Tibial artery (tissue), 4 donors: ENCODE measurements at regions not wholly inside any gene's neighbourhood (a gene's known extent, or its start where the extent isn't known, plus 50 kb on each side); places are given as distances from the start of the nearest gene placed in this dataset.
"Not testable (repeated sequence)": the region's sequence is repeated elsewhere in the genome, so short reads cannot be mapped to it uniquely, and the experiment has no call there.

Experiments
- DNase-seq, 2 donors: peaks; one replicate each; pipeline ENCODE4 v3.0.0-alpha.2; 2019
- H3K27ac ChIP-seq, 2 donors: fragments of 200-600 bp; sonication (generic) in 1 of 2; 1 replicate in 1 of 2; 2 replicates in 1 of 2; pipeline ENCODE4 v1.5.1; 2018 to 2019; ENCODE audit warnings: mild to moderate bottlenecking in 1 of 2
- H3K27me3 ChIP-seq, 2 donors: fragments of 200-600 bp; sonication (generic) in 1 of 2; one replicate each; pipeline versions ENCODE4 v1.5.1 to v1.6.0; 2016 to 2019
- H3K36me3 ChIP-seq, 3 donors: fragments of 200-600 bp; sonication (generic) in 2 of 3; one replicate each; pipeline ENCODE4 v1.5.1; 2016 to 2019; ENCODE audit warnings: mild to moderate bottlenecking in 2 of 3
- H3K4me1 ChIP-seq, 4 donors: fragments of 200-600 bp; sonication (generic) in 2 of 4; 1 replicate in 3 of 4; 2 replicates in 1 of 4; pipeline ENCODE4 v1.5.1; 2016 to 2019
- H3K4me3 ChIP-seq, 2 donors: fragments of 200-600 bp; sonication (generic) in 1 of 2; 1 replicate in 1 of 2; 2 replicates in 1 of 2; pipeline ENCODE4 v1.5.1; 2018 to 2019; ENCODE audit warnings: mild to moderate bottlenecking in 2 of 2
- H3K9me3 ChIP-seq, 3 donors: fragments of 200-600 bp; sonication (generic) in 1 of 3; one replicate each; pipeline ENCODE4 v1.5.1; 2016 to 2019
- CTCF ChIP-seq, 2 experiments: fragments of 200-600 bp in 1 of 2; fragments of 450-650 bp in 1 of 2; IDR thresholded peaks; one replicate each; pipeline ENCODE4 v1.5.1; 2017 to 2019; ENCODE audit warnings: antibody characterized with exemption in 2 of 2, mild to moderate bottlenecking in 1 of 2, moderate library complexity in 1 of 2
- intact Hi-C: fragments of 100-400 bp; cut with DNase I; formaldehyde crosslinking; loops from one replicate; pipeline ENCODE4 v1.15.0; 2023; ENCODE audit warnings: low total_unique reads

- H3K27me3 ChIP-seq: peaks cover 0 to 2% of the 10 kb centered on the region in 2 donors
Observed at GRCh38 chr16:13727943-13728342, 192.0 kb upstream of the ERCC4 start.

GRCh38 chr16:13733561-13733960 is 186.4 kb upstream of the ERCC4 start:
- DNase-seq: no peak
- TF ChIP-seq CTCF (IDR thresholded peaks at IDR 0.05): no peak
- intact Hi-C loops: no loop called here
- H3K9me3 ChIP-seq: no peaks in the 10 kb centered on the region
- no peaks in the 10 kb centered on the region for H3K4me1 ChIP-seq
- H3K27me3 ChIP-seq: peaks cover 0 to 2% of the 10 kb centered on the region in 2 donors
- H3K4me3 ChIP-seq: no peak overlapping the region
- H3K27ac ChIP-seq: no peak overlapping the region
- no peaks in the 10 kb centered on the region for H3K36me3 ChIP-seq

More at GRCh38 chr16:13727943-13728342, 192.0 kb upstream of the ERCC4 start:
- peaks cover 0 to 9% (median 0%) of the 10 kb centered on the region in 3 donors for H3K9me3 ChIP-seq
- no peak overlapping the region for H3K4me3 ChIP-seq
- intact Hi-C loops: no loop called here
- no peaks in the 10 kb centered on the region for H3K4me1 ChIP-seq
- no peaks in the 10 kb centered on the region for H3K36me3 ChIP-seq
- TF ChIP-seq CTCF (IDR thresholded peaks at IDR 0.05): no peak
- DNase-seq: no peak
- no peak overlapping the region for H3K27ac ChIP-seq

- H3K36me3 ChIP-seq, H3K4me1 ChIP-seq, H3K9me3 ChIP-seq, H3K4me3 ChIP-seq, intact Hi-C loops, H3K27ac ChIP-seq, H3K27me3 ChIP-seq, DNase-seq: not testable (repeated sequence)
- TF ChIP-seq CTCF (IDR thresholded peaks at IDR 0.05): peak in 1 of 2 experiments; percentile 7
Observed at GRCh38 chr16:13739621-13740373, 180.2 kb upstream of the ERCC4 start.

GRCh38 chr16:13742928-13743327 is 177.0 kb upstream of the ERCC4 start:
- no peak for DNase-seq
- Histone ChIP-seq H3K4me3 (no peak overlapping the region), H3K4me1 (no peaks in the 10 kb centered on the region), H3K27me3 (no peaks in the 10 kb centered on the region), H3K36me3 (no peaks in the 10 kb centered on the region), H3K27ac (no peak overlapping the region), H3K9me3 (peaks cover 0 to 6% (median 0%) of the 10 kb centered on the region in 3 donors)
- intact Hi-C loops: no loop called here
- TF ChIP-seq CTCF (IDR thresholded peaks at IDR 0.05): no peak

- Histone ChIP-seq H3K36me3 (no peaks in the 10 kb centered on the region), H3K27ac (no peak overlapping the region), H3K27me3 (no peaks in the 10 kb centered on the region), H3K4me1 (no peaks in the 10 kb centered on the region), H3K4me3 (no peak overlapping the region), H3K9me3 (peaks cover 0 to 6% (median 0%) of the 10 kb centered on the region in 3 donors)
- no peak for TF ChIP-seq CTCF (IDR thresholded peaks at IDR 0.05)
- intact Hi-C loops: no loop called here
- no peak for DNase-seq
Observed at GRCh38 chr16:13743571-13743970, 176.4 kb upstream of the ERCC4 start.
